Thoracic aorta (tissue), 2 donors: ENCODE measurements at regions not wholly inside any gene's neighbourhood (a gene's known extent, or its start where the extent isn't known, plus 50 kb on each side); places are given as distances from the start of the nearest gene placed in this dataset.

Source experiments
- ATAC-seq: fragments of 150-250 bp; one replicate; pipeline ENCODE4 v1.8.0; 2017; ENCODE audit warnings: low read depth; ENCODE audit not compliant: insufficient number of reproducible peaks, low FRiP score
- DNase-seq: peaks from one replicate; pipeline ENCODE4 v3.0.0-alpha.2; 2020; ENCODE audit warnings: low spot score
- H3K27ac ChIP-seq, 2 donors: fragments of 200-600 bp; sonication (generic); 1 replicate in 1 of 2; 2 replicates in 1 of 2; pipeline ENCODE4 v1.5.1; 2016; ENCODE audit warnings: mild to moderate bottlenecking in 2 of 2, moderate library complexity in 2 of 2
- H3K27me3 ChIP-seq: fragments of 200-600 bp; sonication (generic); replicated peaks from 2 replicates; pipeline ENCODE4 v1.6.0; 2016; ENCODE audit warnings: mild to moderate bottlenecking; ENCODE audit not compliant: insufficient read depth
- H3K36me3 ChIP-seq: fragments of 200-600 bp; sonication (generic); one replicate; pipeline ENCODE4 v1.5.1; 2016
- H3K4me1 ChIP-seq, 2 donors: fragments of 200-600 bp; sonication (generic); 1 replicate in 1 of 2; 2 replicates in 1 of 2; pipeline versions ENCODE4 v1.5.1 to v1.6.0; 2016; ENCODE audit warnings: low read depth in 2 of 2, mild to moderate bottlenecking in 1 of 2; ENCODE audit not compliant: control insufficient read depth in 1 of 2
- H3K4me3 ChIP-seq: fragments of 200-600 bp; sonication (generic); 2 replicates; pipeline ENCODE4 v1.5.1; 2016; ENCODE audit warnings: mild to moderate bottlenecking
- H3K9me3 ChIP-seq: fragments of 200-600 bp; sonication (generic); 2 replicates; pipeline ENCODE4 v1.5.1; 2016
- TF ChIP-seq, protein P1 (sequence below): fragments of 200-600 bp; sonication (generic); IDR thresholded peaks from one replicate; pipeline ENCODE4 v1.5.1; 2019; ENCODE audit warnings: antibody characterized with exemption

DNA sequence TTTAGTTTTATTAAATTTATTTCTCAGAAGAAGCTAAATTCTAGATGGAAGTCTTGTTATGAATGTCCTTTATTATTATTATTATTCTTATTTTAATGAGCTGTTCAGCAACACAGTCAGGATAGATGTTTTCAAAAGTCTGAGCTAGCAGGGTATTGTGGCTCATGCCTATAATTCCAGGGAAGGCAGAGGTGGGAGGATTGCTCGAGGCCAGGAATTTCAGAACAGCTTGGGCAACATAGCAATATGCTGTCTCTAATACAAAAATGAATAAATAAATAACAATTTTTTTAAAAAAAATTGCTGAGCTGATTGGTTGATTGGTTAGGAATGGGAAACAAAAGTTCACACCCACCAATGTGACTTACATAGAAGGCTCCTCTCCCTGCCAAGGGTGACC, 274.1 kb upstream of the CYRIA start:
- Histone ChIP-seq H3K27me3 (no peaks in the 10 kb centered on the region), H3K9me3 (no peaks in the 10 kb centered on the region), H3K27ac (no peak overlapping the region), H3K4me3 (no peak overlapping the region), H3K36me3 (no peaks in the 10 kb centered on the region), H3K4me1 (no peaks in the 10 kb centered on the region)
- TF ChIP-seq, protein P1, sequence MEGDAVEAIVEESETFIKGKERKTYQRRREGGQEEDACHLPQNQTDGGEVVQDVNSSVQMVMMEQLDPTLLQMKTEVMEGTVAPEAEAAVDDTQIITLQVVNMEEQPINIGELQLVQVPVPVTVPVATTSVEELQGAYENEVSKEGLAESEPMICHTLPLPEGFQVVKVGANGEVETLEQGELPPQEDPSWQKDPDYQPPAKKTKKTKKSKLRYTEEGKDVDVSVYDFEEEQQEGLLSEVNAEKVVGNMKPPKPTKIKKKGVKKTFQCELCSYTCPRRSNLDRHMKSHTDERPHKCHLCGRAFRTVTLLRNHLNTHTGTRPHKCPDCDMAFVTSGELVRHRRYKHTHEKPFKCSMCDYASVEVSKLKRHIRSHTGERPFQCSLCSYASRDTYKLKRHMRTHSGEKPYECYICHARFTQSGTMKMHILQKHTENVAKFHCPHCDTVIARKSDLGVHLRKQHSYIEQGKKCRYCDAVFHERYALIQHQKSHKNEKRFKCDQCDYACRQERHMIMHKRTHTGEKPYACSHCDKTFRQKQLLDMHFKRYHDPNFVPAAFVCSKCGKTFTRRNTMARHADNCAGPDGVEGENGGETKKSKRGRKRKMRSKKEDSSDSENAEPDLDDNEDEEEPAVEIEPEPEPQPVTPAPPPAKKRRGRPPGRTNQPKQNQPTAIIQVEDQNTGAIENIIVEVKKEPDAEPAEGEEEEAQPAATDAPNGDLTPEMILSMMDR = no peak
- ATAC-seq (no peak), DNase-seq (no peak)

DNA sequence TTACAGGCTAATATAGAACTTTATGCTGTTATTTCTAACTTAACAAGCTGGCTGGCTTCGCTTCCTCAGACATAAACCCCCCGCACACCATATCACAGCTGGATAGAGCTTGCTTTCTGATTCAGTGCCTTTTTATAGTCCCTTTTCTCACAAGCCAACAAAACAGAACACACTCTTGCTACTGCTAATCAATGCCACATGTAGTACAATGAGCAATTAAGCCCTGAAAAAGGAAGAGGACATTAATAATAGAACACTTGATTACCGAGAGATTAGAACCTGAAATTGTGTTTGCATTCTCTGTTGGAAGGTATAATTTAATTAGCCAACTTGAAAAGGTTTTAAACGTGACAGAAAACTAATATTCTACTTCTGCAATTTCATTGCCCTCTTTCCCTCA, 267.7 kb upstream of the CYRIA start:
- H3K27me3 ChIP-seq = no peaks in the 10 kb centered on the region
- no peak for ATAC-seq
- H3K36me3 ChIP-seq = no peaks in the 10 kb centered on the region
- DNase-seq = no peak
- TF ChIP-seq, protein P1 = no peak
- H3K4me1 ChIP-seq = no peaks in the 10 kb centered on the region
- no peaks in the 10 kb centered on the region for H3K9me3 ChIP-seq
- no peak overlapping the region for H3K27ac ChIP-seq
- H3K4me3 ChIP-seq = no peak overlapping the region

DNA sequence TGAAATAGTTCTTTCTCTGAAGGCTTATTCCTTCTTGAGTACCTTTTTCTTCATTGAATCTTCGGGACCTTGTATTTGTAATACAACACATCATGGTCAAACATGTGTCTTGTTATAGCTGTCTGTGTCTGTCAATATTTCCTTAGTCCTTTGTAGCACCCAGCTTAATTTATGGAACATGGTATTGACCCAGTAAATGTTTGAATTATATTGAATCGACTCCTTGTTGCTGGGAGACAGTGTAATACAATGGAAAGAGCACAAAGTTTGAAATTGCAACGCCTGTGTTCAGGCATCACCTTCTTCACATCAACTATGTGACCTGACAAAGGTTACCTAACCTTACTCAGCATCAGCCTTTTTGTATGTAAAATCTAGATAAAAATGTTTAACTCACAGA, 267.2 kb upstream of the CYRIA start:
- H3K27me3 ChIP-seq = no peaks in the 10 kb centered on the region
- H3K4me1 ChIP-seq = no peaks in the 10 kb centered on the region
- DNase-seq (no peak), ATAC-seq (no peak)
- no peak overlapping the region for H3K4me3 ChIP-seq
- no peaks in the 10 kb centered on the region for H3K9me3 ChIP-seq
- TF ChIP-seq, protein P1 = no peak
- H3K27ac ChIP-seq = no peak overlapping the region
- H3K36me3 ChIP-seq = no peaks in the 10 kb centered on the region

DNA sequence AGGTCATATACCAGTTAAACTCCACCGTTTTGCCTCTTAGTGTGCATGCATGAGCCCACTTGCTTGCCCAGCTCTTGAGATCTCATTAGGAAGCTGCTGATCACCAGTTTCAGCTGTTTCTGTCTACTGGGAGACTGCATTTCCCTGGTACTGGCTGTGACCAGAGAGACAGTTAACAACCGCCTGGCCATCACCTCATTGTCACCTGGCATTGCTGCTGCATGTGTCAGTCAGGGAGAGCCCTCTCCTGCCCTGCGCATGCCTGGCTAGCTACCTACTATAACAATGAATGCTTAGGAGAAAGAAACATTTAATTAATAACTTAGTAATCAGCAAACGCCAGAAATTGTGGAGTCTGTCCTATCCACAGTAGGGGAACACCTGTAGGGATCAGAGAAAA, 265.8 kb upstream of the CYRIA start:
- no peak for DNase-seq
- Histone ChIP-seq H3K4me1 (no peaks in the 10 kb centered on the region), H3K27ac (no peak overlapping the region), H3K36me3 (no peaks in the 10 kb centered on the region), H3K4me3 (no peak overlapping the region), H3K9me3 (no peaks in the 10 kb centered on the region), H3K27me3 (no peaks in the 10 kb centered on the region)
- ATAC-seq = no peak
- TF ChIP-seq, protein P1 = no peak

DNA sequence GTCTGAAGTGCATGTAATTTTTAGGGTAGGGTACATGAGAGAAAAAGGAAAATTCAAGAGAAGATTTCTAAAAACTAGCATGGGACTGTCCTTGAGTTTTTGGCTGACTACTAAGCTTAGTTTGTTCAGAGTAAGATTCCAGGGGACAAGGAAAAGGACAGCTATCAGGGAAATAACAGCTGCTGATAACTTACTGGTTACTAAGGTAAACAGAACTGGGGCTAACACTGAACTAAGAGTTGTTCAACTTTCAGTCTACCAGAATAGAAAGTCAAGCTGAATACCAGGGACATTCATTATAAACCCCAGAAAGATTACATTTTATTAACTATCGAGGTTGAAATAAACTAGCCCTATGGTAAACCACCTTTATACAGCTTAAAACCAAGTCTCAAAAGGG, 261.8 kb upstream of the CYRIA start:
- Histone ChIP-seq H3K27me3 (no peaks in the 10 kb centered on the region), H3K4me3 (no peak overlapping the region), H3K9me3 (no peaks in the 10 kb centered on the region), H3K27ac (no peak overlapping the region), H3K4me1 (no peaks in the 10 kb centered on the region), H3K36me3 (no peaks in the 10 kb centered on the region)
- no peak for DNase-seq
- ATAC-seq = no peak
- TF ChIP-seq, protein P1 = no peak
